NCI-H524 (cell line): ENCODE measurements at regions not wholly inside any gene's neighbourhood (a gene's known extent, or its start where the extent isn't known, plus 50 kb on each side); places are given as distances from the start of the nearest gene placed in this dataset.
"Not testable (repeated sequence)": the region's sequence is repeated elsewhere in the genome, so short reads cannot be mapped to it uniquely, and the experiment has no call there.

Source experiments
- DNase-seq, 2 experiments: peaks; one replicate each; lab custom pipeline; 2025; lab: John Stamatoyannopoulos, UW

GRCh38 chr1:221965252-221965651 lies 223.4 kb upstream of the DUSP10 start:
- no peak for DNase-seq

- no peak for DNase-seq
These were observed 221.9 kb upstream of the DUSP10 start for GRCh38 chr1:221963742-221964141.

GRCh38 chr1:221962385-221962784 lies 220.5 kb upstream of the DUSP10 start:
- DNase-seq, result no peak

- no peak for DNase-seq
These were observed 219.8 kb upstream of the DUSP10 start for GRCh38 chr1:221961532-221962292.

- not testable (repeated sequence) for DNase-seq
These were observed 216.3 kb upstream of the DUSP10 start for GRCh38 chr1:221958161-221958562.

GRCh38 chr1:221957350-221957749 lies 215.5 kb upstream of the DUSP10 start:
- DNase-seq, result not testable (repeated sequence)

- DNase-seq, result no peak
These were observed 208.1 kb upstream of the DUSP10 start for GRCh38 chr1:221949996-221950395.

GRCh38 chr1:221948459-221948858 lies 206.6 kb upstream of the DUSP10 start:
- no peak for DNase-seq

GRCh38 chr1:221947731-221948130 lies 205.8 kb upstream of the DUSP10 start:
- no peak for DNase-seq

- no peak for DNase-seq
These were observed 204.9 kb upstream of the DUSP10 start for GRCh38 chr1:221946768-221947167.

GRCh38 chr1:221945669-221946068 lies 203.8 kb upstream of the DUSP10 start:
- DNase-seq, result no peak

- no peak for DNase-seq
These were observed 202.5 kb upstream of the DUSP10 start for GRCh38 chr1:221944247-221944870.

- no peak for DNase-seq
These were observed 198.7 kb upstream of the DUSP10 start for GRCh38 chr1:221940631-221941030.

- peak; percentile 82 to 93 for DNase-seq
These were observed 197.7 kb upstream of the DUSP10 start for GRCh38 chr1:221939607-221940006.

- DNase-seq, result no peak
These were observed 195.5 kb upstream of the DUSP10 start for GRCh38 chr1:221937155-221937953.

- DNase-seq, result no peak
These were observed 191.9 kb upstream of the DUSP10 start for GRCh38 chr1:221933814-221934213.

- DNase-seq, result no peak
These were observed 184.6 kb upstream of the DUSP10 start for GRCh38 chr1:221926441-221926840.

- DNase-seq, result no peak
These were observed 184.1 kb upstream of the DUSP10 start for GRCh38 chr1:221925947-221926346.

GRCh38 chr1:221923929-221924598 lies 182.2 kb upstream of the DUSP10 start:
- no peak for DNase-seq

GRCh38 chr1:221921936-221922335 lies 180.0 kb upstream of the DUSP10 start:
- DNase-seq, result no peak

GRCh38 chr1:221919743-221920142 lies 177.9 kb upstream of the DUSP10 start:
- no peak for DNase-seq

- DNase-seq, result no peak
These were observed 177.5 kb upstream of the DUSP10 start for GRCh38 chr1:221919341-221919740.
